Neural progenitor cell (in vitro differentiated cells): ENCODE measurements at regions not wholly inside any gene's neighbourhood (a gene's known extent, or its start where the extent isn't known, plus 50 kb on each side); places are given as distances from the start of the nearest gene placed in this dataset.

Experiments used
- EZH2 ChIP-seq: fragments of 200-600 bp; sonication (generic); IDR thresholded peaks from 2 replicates; pipeline ENCODE4 v1.6.1; 2017; ENCODE audit warnings: antibody characterized with exemption, mild to moderate bottlenecking, moderate library complexity
- EZH2phosphoT487 ChIP-seq: fragments of 200-600 bp; sonication (generic); IDR thresholded peaks from 2 replicates; pipeline ENCODE4 v1.6.1; 2017; ENCODE audit warnings: antibody characterized with exemption
- TF ChIP-seq, protein P1 (sequence below): fragments of 200-600 bp; sonication (generic); IDR thresholded peaks from 2 replicates; pipeline ENCODE4 v1.5.1; 2017; ENCODE audit warnings: antibody characterized with exemption, mild to moderate bottlenecking

DNA sequence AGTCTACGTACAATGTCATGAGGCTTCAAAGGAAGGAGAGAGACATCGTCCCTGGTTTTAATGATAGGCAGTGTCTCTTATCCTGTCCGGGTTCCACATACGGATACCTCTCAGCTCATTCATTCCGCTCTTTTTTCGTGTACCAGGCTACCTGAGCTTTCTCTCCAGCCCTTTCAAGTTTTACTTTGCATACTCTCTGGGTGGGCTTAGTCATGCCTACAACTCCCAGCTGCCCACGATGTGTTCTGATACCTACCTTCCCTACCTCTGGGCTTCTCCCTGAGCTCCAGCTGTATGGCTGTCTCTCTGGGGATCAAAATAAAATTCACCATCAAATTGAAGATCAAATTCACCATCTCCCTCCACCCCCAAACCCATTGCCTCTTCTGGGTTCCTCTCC is 354.0 kb upstream of the EEF2KMT start:
- TF ChIP-seq EZH2: no peak
- TF ChIP-seq, protein P1, sequence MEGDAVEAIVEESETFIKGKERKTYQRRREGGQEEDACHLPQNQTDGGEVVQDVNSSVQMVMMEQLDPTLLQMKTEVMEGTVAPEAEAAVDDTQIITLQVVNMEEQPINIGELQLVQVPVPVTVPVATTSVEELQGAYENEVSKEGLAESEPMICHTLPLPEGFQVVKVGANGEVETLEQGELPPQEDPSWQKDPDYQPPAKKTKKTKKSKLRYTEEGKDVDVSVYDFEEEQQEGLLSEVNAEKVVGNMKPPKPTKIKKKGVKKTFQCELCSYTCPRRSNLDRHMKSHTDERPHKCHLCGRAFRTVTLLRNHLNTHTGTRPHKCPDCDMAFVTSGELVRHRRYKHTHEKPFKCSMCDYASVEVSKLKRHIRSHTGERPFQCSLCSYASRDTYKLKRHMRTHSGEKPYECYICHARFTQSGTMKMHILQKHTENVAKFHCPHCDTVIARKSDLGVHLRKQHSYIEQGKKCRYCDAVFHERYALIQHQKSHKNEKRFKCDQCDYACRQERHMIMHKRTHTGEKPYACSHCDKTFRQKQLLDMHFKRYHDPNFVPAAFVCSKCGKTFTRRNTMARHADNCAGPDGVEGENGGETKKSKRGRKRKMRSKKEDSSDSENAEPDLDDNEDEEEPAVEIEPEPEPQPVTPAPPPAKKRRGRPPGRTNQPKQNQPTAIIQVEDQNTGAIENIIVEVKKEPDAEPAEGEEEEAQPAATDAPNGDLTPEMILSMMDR: no peak
- TF ChIP-seq EZH2phosphoT487: no peak
